ENCODE measurements at regions not wholly inside any gene's neighbourhood (a gene's known extent, or its start where the extent isn't known, plus 50 kb on each side); places are given as distances from the start of the nearest gene placed in this dataset.

DNA sequence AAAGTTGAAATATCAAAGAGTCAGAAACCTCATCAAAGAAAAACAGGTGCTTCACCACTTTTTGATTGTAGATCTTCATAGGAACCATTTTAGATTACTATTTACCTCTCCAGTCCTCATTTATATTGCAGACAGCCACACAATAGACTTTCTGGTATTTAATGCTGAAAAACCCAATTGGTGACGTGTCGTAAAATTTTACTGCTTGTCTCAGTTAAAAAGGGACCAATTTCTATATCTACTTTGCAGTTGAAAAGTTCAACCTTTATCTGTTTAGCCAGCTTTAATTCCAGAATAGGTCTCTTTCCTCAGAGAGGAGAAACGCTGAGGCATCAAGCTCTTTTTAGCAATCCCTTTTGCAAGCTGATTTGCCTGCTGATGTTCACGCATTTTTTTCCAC is 1722.4 kb downstream of the PLA2G4A start:
- Histone ChIP-seq H3K27ac (no peak overlapping the region), H3K4me3 (no peak overlapping the region), H3K9ac (ENCODE audit: insufficient read length) (no peak overlapping the region), H3K36me3 (ENCODE audit: insufficient read depth, low read length) (no peaks in the 10 kb centered on the region), H3K9me3 (ENCODE audit: low read depth, low read length) (no peaks in the 10 kb centered on the region)
- DNase-seq (ENCODE audit: low read depth, low spot score): no peak
- TF ChIP-seq FOXP2 (optimal IDR thresholded peaks at IDR 0.05; ENCODE audit: control extremely low read depth, extremely low read length, insufficient read depth): no peak
- no peak for TF ChIP-seq EZH2 (IDR thresholded peaks at IDR 0.05)
- no peak for TF ChIP-seq POLR2AphosphoS5 (IDR thresholded peaks at IDR 0.05; ENCODE audit: borderline replicate concordance, low read depth, low read length)

DNA sequence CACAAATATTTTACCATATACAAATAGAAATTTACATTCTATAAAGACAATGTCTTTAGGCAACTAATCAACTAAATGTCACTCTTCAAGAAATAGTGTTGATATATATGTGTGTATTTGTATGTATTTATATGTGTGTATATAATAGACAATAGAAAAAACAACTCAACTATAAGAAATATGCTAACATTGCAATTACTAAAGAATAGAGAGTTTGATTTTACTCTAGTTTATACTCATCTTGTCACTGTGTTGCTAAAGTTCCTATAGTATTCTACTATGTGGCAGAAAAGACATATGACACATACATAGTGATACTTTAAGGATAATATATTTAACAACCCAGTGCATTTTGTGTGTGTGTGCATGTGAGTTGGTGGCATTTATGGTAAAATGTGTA is 1728.3 kb downstream of the PLA2G4A start:
- H3K27ac ChIP-seq: no peak overlapping the region
- H3K9ac ChIP-seq (ENCODE audit: insufficient read length): no peak overlapping the region
- TF ChIP-seq FOXP2 (optimal IDR thresholded peaks at IDR 0.05; ENCODE audit: control extremely low read depth, extremely low read length, insufficient read depth) (no peak), EZH2 (IDR thresholded peaks at IDR 0.05) (no peak), POLR2AphosphoS5 (IDR thresholded peaks at IDR 0.05; ENCODE audit: borderline replicate concordance, low read depth, low read length) (no peak)
- no peak for DNase-seq (ENCODE audit: low read depth, low spot score)
- no peaks in the 10 kb centered on the region for H3K9me3 ChIP-seq (ENCODE audit: low read depth, low read length)
- no peak overlapping the region for H3K4me3 ChIP-seq
- H3K36me3 ChIP-seq (ENCODE audit: insufficient read depth, low read length): no peaks in the 10 kb centered on the region

DNA sequence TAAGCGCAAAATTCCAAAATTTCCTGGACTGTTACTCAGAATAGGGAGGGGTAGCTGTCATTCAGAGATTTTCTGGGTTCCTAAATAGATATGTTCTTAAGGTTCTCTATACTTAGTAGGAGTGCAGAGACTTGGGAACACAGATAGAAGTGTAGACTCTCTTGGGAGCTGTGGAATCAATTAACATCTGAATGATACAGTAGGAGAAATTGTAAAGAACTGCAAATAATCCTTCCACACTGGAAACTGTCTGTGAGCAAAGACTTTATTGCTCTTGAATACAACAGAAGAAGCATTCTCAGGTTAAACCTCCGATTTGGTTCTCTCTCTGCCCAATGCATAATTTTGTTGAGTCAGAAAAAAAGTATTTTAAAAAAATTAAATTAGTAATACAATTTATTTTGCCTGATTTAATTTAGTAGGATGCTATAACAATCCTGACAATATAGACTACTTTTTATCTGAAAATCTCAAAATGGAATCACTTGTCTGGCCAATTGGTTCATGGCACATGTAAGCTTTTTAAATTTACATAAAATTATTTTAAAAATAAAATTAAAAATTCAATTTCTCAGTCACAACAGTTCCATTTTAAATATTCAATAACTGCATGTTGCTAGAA is 1754.3 kb downstream of the PLA2G4A start:
- Histone ChIP-seq H3K9ac (ENCODE audit: insufficient read length) (no peak overlapping the region), H3K4me3 (no peak overlapping the region), H3K9me3 (ENCODE audit: low read depth, low read length) (no peaks in the 10 kb centered on the region), H3K27ac (no peak overlapping the region), H3K36me3 (ENCODE audit: insufficient read depth, low read length) (no peaks in the 10 kb centered on the region)
- TF ChIP-seq EZH2 (IDR thresholded peaks at IDR 0.05) (no peak), FOXP2 (optimal IDR thresholded peaks at IDR 0.05; ENCODE audit: control extremely low read depth, extremely low read length, insufficient read depth) (no peak), POLR2AphosphoS5 (IDR thresholded peaks at IDR 0.05; ENCODE audit: borderline replicate concordance, low read depth, low read length) (no peak)
- DNase-seq (ENCODE audit: low read depth, low spot score): no peak

DNA sequence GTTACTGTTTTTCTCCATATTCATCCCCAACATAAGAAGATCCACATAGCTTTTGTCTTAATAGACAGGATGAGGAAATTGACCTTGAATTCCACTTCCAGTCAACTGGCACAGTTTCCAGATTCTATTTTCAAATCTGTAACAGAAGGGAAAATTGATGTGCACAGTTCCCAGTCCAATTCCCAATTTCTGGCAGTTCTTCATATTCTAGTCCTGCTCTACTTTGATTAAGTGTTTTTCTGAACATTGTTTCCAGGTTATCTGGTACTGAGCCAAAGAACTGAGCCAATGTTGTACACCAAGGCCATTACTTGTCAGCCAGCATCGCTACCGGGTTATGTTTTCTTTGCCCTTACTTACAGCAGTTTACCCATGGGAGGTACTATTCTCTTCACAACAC is 1755.4 kb downstream of the PLA2G4A start:
- Histone ChIP-seq H3K27ac (no peak overlapping the region), H3K4me3 (no peak overlapping the region), H3K9ac (ENCODE audit: insufficient read length) (no peak overlapping the region), H3K36me3 (ENCODE audit: insufficient read depth, low read length) (no peaks in the 10 kb centered on the region), H3K9me3 (ENCODE audit: low read depth, low read length) (no peaks in the 10 kb centered on the region)
- DNase-seq (ENCODE audit: low read depth, low spot score): no peak
- TF ChIP-seq POLR2AphosphoS5 (IDR thresholded peaks at IDR 0.05; ENCODE audit: borderline replicate concordance, low read depth, low read length) (no peak), FOXP2 (optimal IDR thresholded peaks at IDR 0.05; ENCODE audit: control extremely low read depth, extremely low read length, insufficient read depth) (no peak), EZH2 (IDR thresholded peaks at IDR 0.05) (no peak)

DNA sequence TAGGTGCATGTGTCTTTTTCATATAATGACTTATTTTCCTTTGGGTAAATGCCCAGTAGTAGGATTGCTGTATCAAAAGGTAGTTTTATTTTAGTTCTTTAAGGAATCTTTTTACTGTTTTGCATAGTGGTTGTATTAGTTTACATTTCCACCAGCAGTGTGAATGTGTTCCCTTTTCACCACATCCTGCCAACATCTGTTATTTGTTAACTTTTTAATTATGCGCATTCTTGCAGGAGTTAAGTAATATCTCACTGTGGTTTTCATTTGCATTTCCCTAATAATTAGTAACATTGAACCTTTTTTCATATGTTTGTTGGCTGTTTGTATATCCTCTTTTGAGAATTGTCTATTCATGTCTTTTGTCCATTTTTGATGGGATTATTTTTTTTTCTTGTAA is 1761.9 kb downstream of the PLA2G4A start:
- TF ChIP-seq POLR2AphosphoS5 (IDR thresholded peaks at IDR 0.05; ENCODE audit: borderline replicate concordance, low read depth, low read length) (no peak; the same call in 1 of the 2 replicates), FOXP2 (optimal IDR thresholded peaks at IDR 0.05; ENCODE audit: control extremely low read depth, extremely low read length, insufficient read depth) (no peak), EZH2 (IDR thresholded peaks at IDR 0.05) (no peak)
- DNase-seq (ENCODE audit: low read depth, low spot score): peak; percentile 45
- Histone ChIP-seq H3K9ac (ENCODE audit: insufficient read length) (no peak overlapping the region), H3K9me3 (ENCODE audit: low read depth, low read length) (no peaks in the 10 kb centered on the region), H3K4me3 (no peak overlapping the region), H3K36me3 (ENCODE audit: insufficient read depth, low read length) (no peaks in the 10 kb centered on the region), H3K27ac (peak overlapping the region; percentile 55; the same call in 1 of the 2 replicates)

DNA sequence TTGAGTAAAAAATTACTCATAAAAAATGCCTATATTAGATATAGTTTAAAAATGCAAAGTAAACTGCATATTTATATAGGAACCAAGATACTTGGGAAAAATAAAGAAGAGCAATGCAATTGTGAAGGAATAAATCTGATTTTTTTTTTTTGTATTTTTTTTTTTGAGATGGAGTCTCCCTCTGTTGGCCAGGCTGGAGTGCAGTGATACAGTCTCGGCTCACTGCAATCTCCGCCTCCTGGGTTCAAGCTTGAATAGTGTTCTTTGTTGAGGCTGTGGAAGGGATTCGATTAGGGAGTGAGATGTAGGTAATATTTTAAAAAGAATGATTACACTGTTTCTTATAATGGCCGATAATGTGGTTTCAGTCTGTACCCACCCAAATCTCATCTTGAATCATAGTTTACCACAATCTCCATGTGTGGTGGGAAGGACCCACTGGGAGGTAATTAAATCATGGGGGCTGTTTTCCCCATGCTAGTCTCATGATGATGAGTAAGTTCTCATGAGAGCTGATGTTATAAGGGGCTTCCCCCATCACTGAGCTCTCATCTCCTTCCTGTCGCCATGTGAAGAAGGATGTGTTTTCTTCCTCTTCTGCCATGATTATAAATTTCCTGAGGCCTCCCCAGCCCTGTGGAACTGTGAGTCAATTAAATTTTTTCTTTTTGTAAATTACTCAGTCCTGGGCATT is 1765.9 kb downstream of the PLA2G4A start:
- Histone ChIP-seq H3K4me3 (no peak overlapping the region), H3K27ac (no peak overlapping the region), H3K9me3 (ENCODE audit: low read depth, low read length) (no peaks in the 10 kb centered on the region), H3K9ac (ENCODE audit: insufficient read length) (no peak overlapping the region), H3K36me3 (ENCODE audit: insufficient read depth, low read length) (no peaks in the 10 kb centered on the region)
- no peak for TF ChIP-seq EZH2 (IDR thresholded peaks at IDR 0.05)
- TF ChIP-seq FOXP2 (optimal IDR thresholded peaks at IDR 0.05; ENCODE audit: control extremely low read depth, extremely low read length, insufficient read depth): no peak
- no peak for TF ChIP-seq POLR2AphosphoS5 (IDR thresholded peaks at IDR 0.05; ENCODE audit: borderline replicate concordance, low read depth, low read length)
- no peak for DNase-seq (ENCODE audit: low read depth, low spot score)

DNA sequence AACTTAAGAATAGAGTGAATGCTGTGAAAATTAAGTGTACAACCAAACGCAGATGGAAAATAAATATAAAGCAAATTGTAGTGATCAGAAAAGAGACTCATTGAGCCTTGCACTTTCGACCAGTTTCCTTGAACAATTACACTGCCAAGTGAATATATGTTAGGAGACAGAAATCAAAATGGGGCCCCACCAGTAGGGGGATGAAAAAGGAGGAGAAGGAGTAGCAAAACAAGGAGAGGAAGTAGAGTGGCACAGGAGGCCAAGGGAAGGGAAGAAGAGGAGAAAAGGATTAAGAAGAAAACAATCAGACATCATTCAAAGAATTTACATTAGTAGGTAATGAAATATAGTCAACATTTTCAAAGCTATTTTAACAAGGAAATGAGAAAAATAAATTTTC is 1770.6 kb downstream of the PLA2G4A start:
- Histone ChIP-seq H3K27ac (no peak overlapping the region), H3K9ac (ENCODE audit: insufficient read length) (no peak overlapping the region), H3K4me3 (no peak overlapping the region), H3K9me3 (ENCODE audit: low read depth, low read length) (no peaks in the 10 kb centered on the region), H3K36me3 (ENCODE audit: insufficient read depth, low read length) (no peaks in the 10 kb centered on the region)
- no peak for DNase-seq (ENCODE audit: low read depth, low spot score)
- TF ChIP-seq EZH2 (IDR thresholded peaks at IDR 0.05) (no peak), FOXP2 (optimal IDR thresholded peaks at IDR 0.05; ENCODE audit: control extremely low read depth, extremely low read length, insufficient read depth) (no peak), POLR2AphosphoS5 (IDR thresholded peaks at IDR 0.05; ENCODE audit: borderline replicate concordance, low read depth, low read length) (no peak)

DNA sequence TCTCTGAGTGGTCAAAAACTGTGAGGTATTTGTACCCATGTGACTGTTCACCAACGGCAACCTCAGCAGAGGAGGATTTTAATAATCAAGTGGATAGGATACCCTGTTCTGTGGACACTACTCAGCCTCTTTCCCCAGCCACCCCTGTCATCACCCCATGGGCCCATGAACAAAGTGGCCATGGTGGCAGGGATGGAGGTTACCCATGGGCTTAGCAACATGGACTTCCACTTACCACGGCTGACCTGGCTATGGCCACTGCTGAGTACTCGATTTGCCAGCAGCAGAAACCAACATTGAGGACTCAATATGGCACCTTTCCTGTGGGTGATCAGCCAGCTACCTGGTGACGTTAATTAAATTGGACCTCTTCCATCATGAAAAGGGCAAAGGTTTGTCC is 1782.7 kb downstream of the PLA2G4A start:
- no peak for TF ChIP-seq EZH2 (IDR thresholded peaks at IDR 0.05)
- TF ChIP-seq FOXP2 (optimal IDR thresholded peaks at IDR 0.05; ENCODE audit: control extremely low read depth, extremely low read length, insufficient read depth): no peak
- Histone ChIP-seq H3K4me3 (no peak overlapping the region), H3K36me3 (ENCODE audit: insufficient read depth, low read length) (no peaks in the 10 kb centered on the region), H3K9me3 (ENCODE audit: low read depth, low read length) (no peaks in the 10 kb centered on the region), H3K27ac (no peak overlapping the region), H3K9ac (ENCODE audit: insufficient read length) (no peak overlapping the region)
- DNase-seq (ENCODE audit: low read depth, low spot score): no peak

Data from SK-N-MC (cell line).